ENCODE measurements at regions not wholly inside any gene's neighbourhood (a gene's known extent, or its start where the extent isn't known, plus 50 kb on each side); places are given as distances from the start of the nearest gene placed in this dataset.

DNA sequence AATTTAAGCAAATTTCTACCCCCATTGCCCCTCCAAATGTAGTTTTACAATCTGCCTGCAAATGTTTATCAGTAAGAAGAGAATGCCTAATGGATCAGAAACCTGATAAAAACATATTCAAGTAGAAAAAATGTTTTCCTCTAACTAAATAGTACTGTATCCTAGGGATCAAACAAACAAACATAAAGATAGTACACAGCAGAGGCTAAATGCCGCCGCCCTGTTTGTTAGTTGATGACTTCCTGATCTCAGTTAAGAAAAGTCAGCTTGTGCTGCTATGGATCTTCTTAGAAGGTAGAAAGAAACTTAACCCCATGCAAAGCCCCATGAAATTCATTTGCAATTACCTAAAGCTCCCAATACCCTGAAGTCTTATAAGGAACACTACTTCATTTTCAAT lies 387.3 kb upstream of the THBS1 start:
- TF ChIP-seq GATA3 (IDR thresholded peaks at IDR 0.05; ENCODE audit: low read depth, low read length) (no peak), GATA2 (IDR thresholded peaks at IDR 0.05; ENCODE audit: low read depth, low read length) (no peak)

Measured in SH-SY5Y (cell line).